SKM-1 treated with dmso at 0.1 percent for 144 hours (cell line): ENCODE measurements at regions not wholly inside any gene's neighbourhood (a gene's known extent, or its start where the extent isn't known, plus 50 kb on each side); places are given as distances from the start of the nearest gene placed in this dataset.

Source experiments
- DNase-seq: peaks from one replicate; lab custom pipeline; 2025; ENCODE audit not compliant: unreplicated experiment; lab: John Stamatoyannopoulos, UW

DNA sequence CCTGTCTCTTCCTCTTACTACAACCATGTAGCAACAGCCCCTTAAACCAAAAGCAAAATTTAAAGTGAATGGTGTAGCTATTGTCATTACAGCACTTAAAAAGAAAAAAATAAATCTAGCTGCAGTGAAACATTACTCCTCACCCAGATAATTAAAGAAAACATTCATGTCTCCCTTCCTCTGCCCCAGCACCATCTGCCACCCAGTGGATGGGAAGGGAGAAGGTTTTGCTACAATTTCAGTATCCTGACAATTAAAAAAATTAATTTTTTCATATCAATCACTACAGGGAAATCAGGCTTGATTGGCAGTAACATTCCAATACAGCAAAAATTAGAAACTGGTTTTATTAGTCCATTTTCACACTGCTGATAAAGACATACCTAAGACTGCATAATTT is 147.4 kb upstream of the PUM3 start:
- no peak for DNase-seq

- no peak for DNase-seq
Measured at GRCh38 chr9:2987679-2988078, 143.8 kb upstream of the PUM3 start.

GRCh38 chr9:2985343-2985742 is 141.4 kb upstream of the PUM3 start:
- no peak for DNase-seq

DNA sequence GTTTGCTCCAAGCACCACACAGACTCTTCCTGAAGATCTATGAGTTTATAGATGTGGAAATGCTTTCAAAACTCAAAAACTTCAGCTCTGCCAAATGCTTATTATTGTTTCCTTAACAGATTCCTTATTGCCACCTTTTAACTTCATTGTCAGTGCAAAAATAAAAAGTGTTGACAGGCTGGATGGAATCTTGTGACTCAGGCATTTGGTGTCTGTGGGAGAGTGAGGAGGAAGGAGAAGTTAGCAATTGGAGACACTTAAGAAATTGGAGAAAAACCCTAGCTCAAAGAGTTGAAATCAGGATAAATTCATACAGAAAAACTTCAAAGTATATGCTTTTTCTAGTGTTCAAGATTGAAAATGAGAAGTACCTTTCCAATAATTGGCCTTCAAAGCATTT is 140.6 kb upstream of the PUM3 start:
- DNase-seq: no peak

- no peak for DNase-seq
Measured at GRCh38 chr9:2979957-2980610, 136.2 kb upstream of the PUM3 start.

- DNase-seq: no peak
Measured at GRCh38 chr9:2972475-2972874, 128.6 kb upstream of the PUM3 start.

GRCh38 chr9:2970864-2971263 is 127.0 kb upstream of the PUM3 start:
- DNase-seq: no peak

GRCh38 chr9:2967766-2968165 is 123.9 kb upstream of the PUM3 start:
- no peak for DNase-seq

- no peak for DNase-seq
Measured at GRCh38 chr9:2966565-2967300, 122.8 kb upstream of the PUM3 start.

DNA sequence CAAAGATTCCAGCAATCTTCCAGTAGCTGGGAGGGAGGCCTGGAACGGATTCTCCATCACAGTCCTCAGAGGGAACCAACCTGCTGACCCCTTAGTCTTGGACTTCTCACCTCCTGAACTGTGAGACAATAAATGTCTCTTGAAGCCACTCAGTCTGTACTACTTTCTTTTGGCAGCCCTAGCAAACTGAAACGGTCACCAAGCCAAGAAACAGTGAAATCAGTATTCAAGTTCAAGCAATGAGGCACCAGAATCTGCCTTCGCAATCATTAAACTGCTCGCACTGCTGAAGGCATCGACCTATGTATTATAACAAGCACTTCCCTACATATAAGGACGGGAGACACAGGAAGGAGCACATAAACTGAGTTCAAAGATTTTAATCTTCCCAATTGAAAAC is 120.6 kb upstream of the PUM3 start:
- no peak for DNase-seq

GRCh38 chr9:2963307-2963706 is 119.4 kb upstream of the PUM3 start:
- no peak for DNase-seq

GRCh38 chr9:2962471-2963172 is 118.7 kb upstream of the PUM3 start:
- DNase-seq: peak; percentile 22

DNA sequence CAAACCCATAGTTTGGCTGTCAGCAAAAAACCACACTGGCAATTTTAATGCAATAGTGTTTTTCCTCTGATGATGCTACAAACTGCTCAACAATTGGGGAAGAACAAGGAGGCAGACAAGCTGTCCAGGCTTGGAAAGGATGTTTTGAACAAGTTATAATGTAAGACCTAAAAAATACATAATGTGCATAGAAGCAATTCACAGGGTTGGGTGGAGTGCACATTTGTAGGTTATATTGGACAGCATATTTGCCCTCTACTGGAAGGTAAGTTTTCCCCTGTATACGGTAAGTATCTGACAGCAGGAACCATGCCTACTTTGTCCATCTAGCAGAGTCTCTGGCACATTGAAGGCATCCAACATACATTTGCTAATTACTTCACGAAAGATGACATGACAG is 114.3 kb upstream of the PUM3 start:
- no peak for DNase-seq

GRCh38 chr9:2957656-2958200 is 113.8 kb upstream of the PUM3 start:
- DNase-seq: no peak

- no peak for DNase-seq
Measured at GRCh38 chr9:2955575-2955974, 111.7 kb upstream of the PUM3 start.

GRCh38 chr9:2939368-2939767 is 95.5 kb upstream of the PUM3 start:
- DNase-seq: no peak

DNA sequence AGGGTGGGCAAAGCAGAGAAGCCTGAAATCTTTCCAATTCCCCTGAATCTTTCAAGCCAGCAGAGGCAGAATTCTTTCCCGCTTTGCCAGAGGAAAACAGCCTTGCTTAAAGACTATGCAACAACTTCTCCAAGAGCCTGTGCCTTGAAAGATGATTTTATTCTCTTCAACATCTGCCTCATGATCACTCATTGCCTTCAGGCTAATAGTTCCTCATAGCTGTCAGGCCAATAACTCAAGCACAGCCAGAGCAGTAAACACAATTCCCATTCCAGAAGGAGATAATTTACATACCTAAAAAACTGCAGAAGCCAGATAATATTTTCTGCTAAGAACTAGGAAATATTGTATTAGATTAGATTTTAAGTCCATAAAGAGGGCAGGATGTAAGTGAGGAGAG is 92.3 kb upstream of the PUM3 start:
- no peak for DNase-seq

GRCh38 chr9:2934883-2935282 is 91.0 kb upstream of the PUM3 start:
- no peak for DNase-seq

- no peak for DNase-seq
Measured at GRCh38 chr9:2934241-2934650, 90.4 kb upstream of the PUM3 start.

- DNase-seq: no peak
Measured at GRCh38 chr9:2933165-2934095, 89.5 kb upstream of the PUM3 start.

DNA sequence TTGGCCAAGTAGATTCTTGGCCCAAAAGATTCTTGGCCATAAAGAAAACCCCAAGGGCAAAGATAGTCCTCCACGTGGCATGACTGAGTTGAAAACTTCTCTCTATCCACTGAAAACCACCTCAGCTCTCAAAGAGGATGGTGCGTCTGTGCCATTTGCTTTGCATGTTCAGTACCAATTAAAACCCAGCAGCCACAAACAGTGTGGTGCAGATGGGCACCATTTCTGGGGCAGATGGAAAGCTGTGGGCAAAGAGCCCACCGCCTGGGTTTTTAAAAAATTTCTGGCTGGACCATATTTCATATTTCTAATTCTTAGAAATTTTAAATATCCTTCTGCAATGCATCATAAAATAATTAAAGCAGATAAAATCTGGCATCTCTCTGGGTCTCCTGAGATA is 84.5 kb upstream of the PUM3 start:
- no peak for DNase-seq
